CD4-positive, alpha-beta memory T cell (primary cell): ENCODE measurements at regions not wholly inside any gene's neighbourhood (a gene's known extent, or its start where the extent isn't known, plus 50 kb on each side); places are given as distances from the start of the nearest gene placed in this dataset.

Source experiments
- CTCF ChIA-PET: fragments of 350-600 bp; sonication (Branson Sonifier 250); formaldehyde crosslinking; loops from one replicate; lab custom pipeline; 2021; ENCODE audit warnings: inconsistent platforms; ENCODE audit not compliant: partially characterized antibody; lab: Charles Lee
- POLR2A ChIA-PET: fragments of 350-600 bp; sonication (Branson Sonifier 250); formaldehyde crosslinking; loops from one replicate; lab custom pipeline; 2021; ENCODE audit not compliant: partially characterized antibody; lab: Charles Lee
- DNase-seq, 5 donors: peaks; one replicate each; pipeline versions ENCODE4 v3.0.0 to v3.0.0-alpha.2; 2020 to 2022; ENCODE audit warnings: mixed read lengths in 1 of 5
- H3K27ac ChIP-seq: one replicate; pipeline ENCODE4 v1.7.0; 2013; ENCODE audit warnings: low read depth, low read length
- H3K27me3 ChIP-seq: 2 replicates; pipeline ENCODE4 v1.7.0; 2013; ENCODE audit warnings: mild to moderate bottlenecking, low read length, moderate library complexity; ENCODE audit not compliant: insufficient read depth
- H3K36me3 ChIP-seq: 2 replicates; pipeline ENCODE4 v1.7.0; 2013; ENCODE audit warnings: mild to moderate bottlenecking, low read length, moderate library complexity; ENCODE audit not compliant: insufficient read depth
- H3K4me1 ChIP-seq: 2 replicates; pipeline ENCODE4 v1.7.0; 2013; ENCODE audit warnings: mild to moderate bottlenecking, low read length, moderate library complexity; ENCODE audit not compliant: insufficient read depth
- H3K4me3 ChIP-seq, 2 donors: one replicate each; pipeline ENCODE4 v1.7.0; 2013; ENCODE audit warnings: low read length in 2 of 2, mild to moderate bottlenecking in 1 of 2
- H3K9me3 ChIP-seq, 2 donors: one replicate each; pipeline ENCODE4 v1.7.0; 2013; ENCODE audit warnings: low read length in 2 of 2, control low read depth in 1 of 2; ENCODE audit not compliant: control insufficient read depth in 1 of 2
- H3K27ac Mint-ChIP-seq, 7 donors: one replicate each; pipeline ENCODE4 v1.8.0; 2020 to 2021; ENCODE audit warnings: mixed read lengths in 7 of 7, mild to moderate bottlenecking in 6 of 7, inconsistent platforms in 3 of 7, moderate library complexity in 3 of 7
- H3K27me3 Mint-ChIP-seq, 2 donors: one replicate each; pipeline ENCODE4 v1.8.0; 2020 to 2021; ENCODE audit warnings: mixed read lengths in 2 of 2
- H3K36me3 Mint-ChIP-seq, 2 donors: one replicate each; pipeline ENCODE4 v1.8.0; 2020 to 2021; ENCODE audit warnings: mixed read lengths in 2 of 2, inconsistent platforms in 1 of 2, mild to moderate bottlenecking in 1 of 2
- H3K4me1 Mint-ChIP-seq, 4 donors: one replicate each; pipeline ENCODE4 v1.8.0; 2020 to 2021; ENCODE audit warnings: mixed read lengths in 4 of 4, mild to moderate bottlenecking in 1 of 4
- H3K4me3 Mint-ChIP-seq, 8 donors: one replicate each; pipeline ENCODE4 v1.8.0; 2020 to 2021; ENCODE audit warnings: mixed read lengths in 8 of 8, mild to moderate bottlenecking in 7 of 8, moderate library complexity in 6 of 8, inconsistent platforms in 3 of 8
- H3K9me3 Mint-ChIP-seq, 8 donors: one replicate each; pipeline ENCODE4 v1.8.0; 2020 to 2021; ENCODE audit warnings: mixed read lengths in 8 of 8, mild to moderate bottlenecking in 5 of 8, inconsistent platforms in 3 of 8, moderate library complexity in 1 of 8
- intact Hi-C: fragments of 100-400 bp; cut with micrococcal nuclease; formaldehyde crosslinking; loops from one replicate; pipeline ENCODE4 v1.15.1; 2023

GRCh38 chr3:161969867-161970266, 473.3 kb downstream of the OTOL1 start:
- ChIA-PET POLR2A (no interaction called here), CTCF (no interaction called here)
- Mint-ChIP-seq H3K9me3 (peaks cover 0 to 12% (median 2%) of the 10 kb centered on the region in 8 donors), H3K4me1 (no peaks in the 10 kb centered on the region), H3K27ac (no peak overlapping the region), H3K4me3 (no peak overlapping the region), H3K27me3 (no peaks in the 10 kb centered on the region), H3K36me3 (no peaks in the 10 kb centered on the region)
- H3K27me3 ChIP-seq: no peaks in the 10 kb centered on the region
- H3K27ac ChIP-seq: no peak overlapping the region
- intact Hi-C loops: no loop called here
- no peak overlapping the region for H3K4me3 ChIP-seq
- no peaks in the 10 kb centered on the region for H3K36me3 ChIP-seq
- no peaks in the 10 kb centered on the region for H3K4me1 ChIP-seq
- no peaks in the 10 kb centered on the region for H3K9me3 ChIP-seq
- DNase-seq: no peak

GRCh38 chr3:161975201-161975600, 478.6 kb downstream of the OTOL1 start:
- Mint-ChIP-seq H3K4me3 (no peak overlapping the region), H3K36me3 (no peaks in the 10 kb centered on the region), H3K9me3 (peaks cover 0 to 7% (median 2%) of the 10 kb centered on the region in 8 donors), H3K27me3 (no peaks in the 10 kb centered on the region), H3K4me1 (no peaks in the 10 kb centered on the region), H3K27ac (no peak overlapping the region)
- Histone ChIP-seq H3K4me3 (no peak overlapping the region), H3K27me3 (no peaks in the 10 kb centered on the region), H3K27ac (no peak overlapping the region), H3K36me3 (no peaks in the 10 kb centered on the region), H3K9me3 (no peaks in the 10 kb centered on the region), H3K4me1 (no peaks in the 10 kb centered on the region)
- DNase-seq: no peak
- CTCF ChIA-PET: no interaction called here
- intact Hi-C loops: no loop called here
- POLR2A ChIA-PET: no interaction called here

GRCh38 chr3:161977063-161977462, 480.5 kb downstream of the OTOL1 start:
- no peak overlapping the region for H3K4me3 Mint-ChIP-seq
- Histone ChIP-seq H3K4me3 (no peak overlapping the region), H3K27ac (no peak overlapping the region), H3K27me3 (no peaks in the 10 kb centered on the region), H3K9me3 (no peaks in the 10 kb centered on the region), H3K4me1 (no peaks in the 10 kb centered on the region), H3K36me3 (no peaks in the 10 kb centered on the region)
- no peaks in the 10 kb centered on the region for H3K27me3 Mint-ChIP-seq
- H3K27ac Mint-ChIP-seq: no peak overlapping the region
- DNase-seq: no peak
- no peaks in the 10 kb centered on the region for H3K36me3 Mint-ChIP-seq
- CTCF ChIA-PET: no interaction called here
- POLR2A ChIA-PET: no interaction called here
- H3K4me1 Mint-ChIP-seq: no peaks in the 10 kb centered on the region
- peaks cover 0 to 5% (median under 1%) of the 10 kb centered on the region in 8 donors for H3K9me3 Mint-ChIP-seq
- intact Hi-C loops: no loop called here

GRCh38 chr3:161977850-161978249, 481.2 kb downstream of the OTOL1 start:
- Histone ChIP-seq H3K27ac (no peak overlapping the region), H3K4me1 (no peaks in the 10 kb centered on the region), H3K36me3 (no peaks in the 10 kb centered on the region), H3K27me3 (no peaks in the 10 kb centered on the region), H3K9me3 (no peaks in the 10 kb centered on the region), H3K4me3 (no peak overlapping the region)
- H3K27me3 Mint-ChIP-seq: no peaks in the 10 kb centered on the region
- H3K27ac Mint-ChIP-seq: no peak overlapping the region
- ChIA-PET CTCF (no interaction called here), POLR2A (no interaction called here)
- no peak overlapping the region for H3K4me3 Mint-ChIP-seq
- H3K9me3 Mint-ChIP-seq: peaks cover 0 to 8% (median under 1%) of the 10 kb centered on the region in 8 donors
- no peak for DNase-seq
- intact Hi-C loops: no loop called here
- H3K36me3 Mint-ChIP-seq: no peaks in the 10 kb centered on the region
- no peaks in the 10 kb centered on the region for H3K4me1 Mint-ChIP-seq

GRCh38 chr3:161987933-161988332, 491.3 kb downstream of the OTOL1 start:
- no peak for DNase-seq
- POLR2A ChIA-PET: no interaction called here
- no peak overlapping the region for H3K4me3 Mint-ChIP-seq
- Histone ChIP-seq H3K27ac (no peak overlapping the region), H3K27me3 (no peaks in the 10 kb centered on the region), H3K4me1 (no peaks in the 10 kb centered on the region), H3K36me3 (no peaks in the 10 kb centered on the region), H3K4me3 (no peak overlapping the region), H3K9me3 (no peaks in the 10 kb centered on the region)
- H3K27ac Mint-ChIP-seq: no peak overlapping the region
- no peaks in the 10 kb centered on the region for H3K4me1 Mint-ChIP-seq
- intact Hi-C loops: no loop called here
- no peaks in the 10 kb centered on the region for H3K27me3 Mint-ChIP-seq
- H3K36me3 Mint-ChIP-seq: no peaks in the 10 kb centered on the region
- CTCF ChIA-PET: no interaction called here
- peaks cover 0 to 13% (median 3%) of the 10 kb centered on the region in 8 donors for H3K9me3 Mint-ChIP-seq

- H3K4me3 Mint-ChIP-seq: no peak overlapping the region
- ChIA-PET CTCF (no interaction called here), POLR2A (no interaction called here)
- Histone ChIP-seq H3K36me3 (no peaks in the 10 kb centered on the region), H3K27me3 (no peaks in the 10 kb centered on the region), H3K4me1 (no peaks in the 10 kb centered on the region), H3K27ac (no peak overlapping the region), H3K4me3 (no peak overlapping the region), H3K9me3 (no peaks in the 10 kb centered on the region)
- no peaks in the 10 kb centered on the region for H3K4me1 Mint-ChIP-seq
- intact Hi-C loops: no loop called here
- no peak overlapping the region for H3K27ac Mint-ChIP-seq
- no peaks in the 10 kb centered on the region for H3K36me3 Mint-ChIP-seq
- H3K27me3 Mint-ChIP-seq: no peaks in the 10 kb centered on the region
- H3K9me3 Mint-ChIP-seq: peaks cover 0 to 13% (median 3%) of the 10 kb centered on the region in 8 donors
- no peak for DNase-seq
Measured at GRCh38 chr3:161989012-161989411, 492.4 kb downstream of the OTOL1 start.

GRCh38 chr3:161990036-161990435, 493.4 kb downstream of the OTOL1 start:
- Histone ChIP-seq H3K4me1 (no peaks in the 10 kb centered on the region), H3K27me3 (no peaks in the 10 kb centered on the region), H3K27ac (no peak overlapping the region), H3K4me3 (no peak overlapping the region), H3K9me3 (no peaks in the 10 kb centered on the region), H3K36me3 (no peaks in the 10 kb centered on the region)
- ChIA-PET CTCF (no interaction called here), POLR2A (no interaction called here)
- Mint-ChIP-seq H3K36me3 (no peaks in the 10 kb centered on the region), H3K27me3 (no peaks in the 10 kb centered on the region), H3K4me3 (no peak overlapping the region), H3K9me3 (peaks cover 0 to 11% (median 2%) of the 10 kb centered on the region in 8 donors), H3K4me1 (no peaks in the 10 kb centered on the region), H3K27ac (no peak overlapping the region)
- DNase-seq: no peak
- intact Hi-C loops: no loop called here
